Parathyroid adenoma (tissue), 2 donors: ENCODE measurements at regions not wholly inside any gene's neighbourhood (a gene's known extent, or its start where the extent isn't known, plus 50 kb on each side); places are given as distances from the start of the nearest gene placed in this dataset.
A peak's percentile ranks its signal among the peaks of the same experiment; 100 is the strongest.

Experiments used
- H2AFZ ChIP-seq: fragments of 300-600 bp; sonication (generic); one replicate; pipeline ENCODE4 v1.7.0; 2017; ENCODE audit warnings: antibody characterized with exemption, mild to moderate bottlenecking
- H3K27ac ChIP-seq: fragments of 300-600 bp; sonication (generic); one replicate; pipeline ENCODE4 v1.7.0; 2017
- H3K27me3 ChIP-seq: fragments of 300-600 bp; sonication (generic); one replicate; pipeline ENCODE4 v1.7.0; 2017; ENCODE audit warnings: low read length; ENCODE audit not compliant: control insufficient read depth, insufficient read depth
- H3K36me3 ChIP-seq: fragments of 300-600 bp; sonication (generic); one replicate; pipeline ENCODE4 v1.7.0; 2017; ENCODE audit warnings: low read length; ENCODE audit not compliant: control insufficient read depth, insufficient read depth
- H3K4me1 ChIP-seq: fragments of 300-600 bp; sonication (generic); one replicate; pipeline ENCODE4 v1.7.0; 2017; ENCODE audit warnings: control low read depth
- H3K4me2 ChIP-seq: fragments of 300-600 bp; sonication (generic); one replicate; pipeline ENCODE4 v1.7.0; 2017; ENCODE audit warnings: low read length
- H3K4me3 ChIP-seq: fragments of 300-600 bp; sonication (generic); one replicate; pipeline ENCODE4 v1.7.0; 2017; ENCODE audit warnings: low read depth, low read length
- H3K79me2 ChIP-seq: fragments of 300-600 bp; sonication (generic); one replicate; pipeline ENCODE4 v1.7.0; 2017; ENCODE audit warnings: control low read depth
- H3K9ac ChIP-seq: fragments of 300-600 bp; sonication (generic); one replicate; pipeline ENCODE4 v1.7.0; 2017; ENCODE audit warnings: mild to moderate bottlenecking
- H3K9me3 ChIP-seq: fragments of 300-600 bp; sonication (generic); one replicate; pipeline ENCODE4 v1.7.0; 2017; ENCODE audit warnings: low read length; ENCODE audit not compliant: control insufficient read depth
- CTCF ChIP-seq: fragments of 300-600 bp; sonication (generic); IDR thresholded peaks from one replicate; pipeline ENCODE4 v1.7.0; 2017; ENCODE audit warnings: antibody characterized with exemption, mild to moderate bottlenecking
- donor health status: primary hyperparathyroidism.

- H3K79me2 ChIP-seq = no peaks in the 10 kb centered on the region
- no peaks in the 10 kb centered on the region for H3K27me3 ChIP-seq
- no peak overlapping the region for H3K4me2 ChIP-seq
- no peak overlapping the region for H2AFZ ChIP-seq
- H3K4me1 ChIP-seq = no peaks in the 10 kb centered on the region
- no peak overlapping the region for H3K4me3 ChIP-seq
- H3K27ac ChIP-seq = no peak overlapping the region
- no peak for TF ChIP-seq CTCF
- no peaks in the 10 kb centered on the region for H3K9me3 ChIP-seq
- no peak overlapping the region for H3K9ac ChIP-seq
- no peaks in the 10 kb centered on the region for H3K36me3 ChIP-seq
These were observed 73.6 kb upstream of the PIK3CG start for GRCh38 chr7:106791526-106791925.

GRCh38 chr7:106792233-106792926 is 72.7 kb upstream of the PIK3CG start:
- no peaks in the 10 kb centered on the region for H3K9me3 ChIP-seq

GRCh38 chr7:106793015-106793975 is 71.8 kb upstream of the PIK3CG start:
- Histone ChIP-seq H3K27ac (no peak overlapping the region), H3K4me3 (no peak overlapping the region), H3K27me3 (no peaks in the 10 kb centered on the region), H3K9ac (no peak overlapping the region), H3K4me2 (no peak overlapping the region), H3K79me2 (no peaks in the 10 kb centered on the region), H3K36me3 (no peaks in the 10 kb centered on the region), H3K9me3 (no peaks in the 10 kb centered on the region), H3K4me1 (no peaks in the 10 kb centered on the region), H2AFZ (no peak overlapping the region)
- peak; percentile 64 for TF ChIP-seq CTCF

More at GRCh38 chr7:106792233-106792926, 72.7 kb upstream of the PIK3CG start:
- H3K27me3 ChIP-seq = no peaks in the 10 kb centered on the region
- H3K4me1 ChIP-seq = no peaks in the 10 kb centered on the region
- no peak overlapping the region for H3K4me3 ChIP-seq
- H3K36me3 ChIP-seq = no peaks in the 10 kb centered on the region
- no peak overlapping the region for H2AFZ ChIP-seq
- H3K27ac ChIP-seq = no peak overlapping the region
- no peaks in the 10 kb centered on the region for H3K79me2 ChIP-seq
- TF ChIP-seq CTCF = no peak
- H3K9ac ChIP-seq = no peak overlapping the region
- H3K4me2 ChIP-seq = no peak overlapping the region

- Histone ChIP-seq H3K27me3 (no peaks in the 10 kb centered on the region), H3K36me3 (no peaks in the 10 kb centered on the region), H2AFZ (peak overlapping the region; percentile 34), H3K4me2 (no peak overlapping the region), H3K4me3 (no peak overlapping the region), H3K4me1 (no peaks in the 10 kb centered on the region), H3K9me3 (no peaks in the 10 kb centered on the region), H3K9ac (no peak overlapping the region), H3K79me2 (no peaks in the 10 kb centered on the region), H3K27ac (no peak overlapping the region)
- no peak for TF ChIP-seq CTCF
These were observed 70.6 kb upstream of the PIK3CG start for GRCh38 chr7:106794276-106795083.
